ENCODE measurements at regions not wholly inside any gene's neighbourhood (a gene's known extent, or its start where the extent isn't known, plus 50 kb on each side); places are given as distances from the start of the nearest gene placed in this dataset.
"Not testable (repeated sequence)": the region's sequence is repeated elsewhere in the genome, so short reads cannot be mapped to it uniquely, and the experiment has no call there.

- TF ChIP-seq CTCF (IDR thresholded peaks at IDR 0.05; ENCODE audit: low read depth, low read length), result no peak
- no peak for DNase-seq (ENCODE audit: low read depth, low spot score)
- in situ Hi-C loops (cut with HindIII; ENCODE audit: low sequenced_read_pairs), result no loop called here
- H3K4me3 ChIP-seq (ENCODE audit: low read depth, low read length), result no peak overlapping the region
Measured at GRCh38 chrX:1140236-1140681, 72.2 kb downstream of the CRLF2 start.

GRCh38 chrX:1139185-1139500, 73.3 kb downstream of the CRLF2 start:
- in situ Hi-C loops (cut with HindIII; ENCODE audit: low sequenced_read_pairs), result no loop called here
- no peak overlapping the region for H3K4me3 ChIP-seq (ENCODE audit: low read depth, low read length)
- no peak for DNase-seq (ENCODE audit: low read depth, low spot score)
- no peak for TF ChIP-seq CTCF (IDR thresholded peaks at IDR 0.05; ENCODE audit: low read depth, low read length)

- DNase-seq (ENCODE audit: low read depth, low spot score), result no peak
- no peak for TF ChIP-seq CTCF (IDR thresholded peaks at IDR 0.05; ENCODE audit: low read depth, low read length)
- in situ Hi-C loops (cut with HindIII; ENCODE audit: low sequenced_read_pairs), result no loop called here
- no peak overlapping the region for H3K4me3 ChIP-seq (ENCODE audit: low read depth, low read length)
Measured at GRCh38 chrX:1138476-1139184, 73.8 kb downstream of the CRLF2 start.

- no peak for TF ChIP-seq CTCF (IDR thresholded peaks at IDR 0.05; ENCODE audit: low read depth, low read length)
- in situ Hi-C loops (cut with HindIII; ENCODE audit: low sequenced_read_pairs), result no loop called here
- no peak overlapping the region for H3K4me3 ChIP-seq (ENCODE audit: low read depth, low read length)
- DNase-seq (ENCODE audit: low read depth, low spot score), result no peak
Measured at GRCh38 chrX:1137531-1137930, 74.9 kb downstream of the CRLF2 start.

GRCh38 chrX:1136582-1136981, 75.9 kb downstream of the CRLF2 start:
- in situ Hi-C loops (cut with HindIII; ENCODE audit: low sequenced_read_pairs); H3K4me3 ChIP-seq (ENCODE audit: low read depth, low read length); DNase-seq (ENCODE audit: low read depth, low spot score): not testable (repeated sequence)

- H3K4me3 ChIP-seq (ENCODE audit: low read depth, low read length), result no peak overlapping the region
- DNase-seq (ENCODE audit: low read depth, low spot score), result no peak
- TF ChIP-seq CTCF (IDR thresholded peaks at IDR 0.05; ENCODE audit: low read depth, low read length), result no peak
- in situ Hi-C loops (cut with HindIII; ENCODE audit: low sequenced_read_pairs), result no loop called here
Measured at GRCh38 chrX:1134976-1135375, 77.5 kb downstream of the CRLF2 start.

- no peak overlapping the region for H3K4me3 ChIP-seq (ENCODE audit: low read depth, low read length)
- in situ Hi-C loops (cut with HindIII; ENCODE audit: low sequenced_read_pairs), result no loop called here
- no peak for DNase-seq (ENCODE audit: low read depth, low spot score)
- TF ChIP-seq CTCF (IDR thresholded peaks at IDR 0.05; ENCODE audit: low read depth, low read length), result no peak
Measured at GRCh38 chrX:1134156-1134555, 78.3 kb downstream of the CRLF2 start.

Measured in astrocyte of the spinal cord (primary cell).